K562 (cell line): ENCODE measurements at regions not wholly inside any gene's neighbourhood (a gene's known extent, or its start where the extent isn't known, plus 50 kb on each side); places are given as distances from the start of the nearest gene placed in this dataset.

Source experiments
- ATAC-seq: fragments of 200-7000 bp; cut with Tn5 transposase; 3 replicates; pipeline ENCODE4 v1.9.1; 2020; ENCODE audit warnings: moderate library complexity
- BruUV-seq: library from RNA; stranded (reverse); fragments of 400-500 nt; replicated peaks from 2 replicates; lab custom pipeline; 2021; lab: Mats Ljungman, UMichigan
- CTCF ChIA-PET: fragments of 300-600 bp; formaldehyde crosslinking; extraction: SDS; loops from one replicate; lab custom pipeline; 2021; ENCODE audit warnings: low intra/inter-chr PET ratio; lab: Yijun Ruan, JAX
- POLR2A ChIA-PET: fragments of 300-600, 350-650 bp; sonication (Branson Sonifier 250); formaldehyde crosslinking; extraction: SDS; loops from one replicate; lab custom pipeline; 2021; ENCODE audit warnings: antibody characterized with exemption, inconsistent platforms; lab: Yijun Ruan, JAX
- DNase-seq, 4 experiments: peaks; one replicate each; pipeline versions ENCODE4 v3.0.0 to v3.0.0-alpha.2; 2011 to 2018; ENCODE audit warnings: low spot score in 3 of 4, mixed read lengths in 3 of 4; ENCODE audit errors: extremely low read depth in 1 of 4
- FAIRE-seq: peaks from 2 replicates; lab custom pipeline; 2011; peaks lifted over from hg19 to GRCh38; lab: Jason Lieb, UNC
- H2AFZ ChIP-seq: 2 replicates; pipeline ENCODE4 v1.6.0; 2011; ENCODE audit warnings: low read depth, low read length, control low read depth, inconsistent platforms
- H3K27ac ChIP-seq: fragments of 200-600 bp; 3 replicates; pipeline ENCODE4 v1.8.0; 2011; ENCODE audit warnings: low read depth, mild to moderate bottlenecking, control low read depth, inconsistent platforms, low read length, moderate library complexity, mixed read lengths; ENCODE audit errors: extremely low read depth
- H3K27me3 ChIP-seq, 2 experiments: fragments of 300-600 bp in 1 of 2; 2 replicates in 1 of 2; 3 replicates in 1 of 2; pipeline versions ENCODE4 v1.6.0 to v1.8.0; 2011; ENCODE audit warnings: inconsistent platforms in 2 of 2, low read length in 2 of 2, mild to moderate bottlenecking in 1 of 2, mixed read lengths in 1 of 2, moderate library complexity in 1 of 2; ENCODE audit not compliant: control insufficient read depth in 2 of 2, insufficient read depth in 2 of 2
- H3K36me3 ChIP-seq: fragments of 300-600 bp; 3 replicates; pipeline ENCODE4 v1.8.0; 2011; ENCODE audit warnings: mild to moderate bottlenecking, low read length, inconsistent platforms; ENCODE audit not compliant: control insufficient read depth, insufficient read depth
- H3K4me1 ChIP-seq, 2 experiments: fragments of 200-600 bp in 1 of 2; replicated peaks in 1 of 2; 2 replicates in 1 of 2; 3 replicates in 1 of 2; pipeline versions ENCODE4 v1.5.1 to v1.8.0; 2011; ENCODE audit warnings: inconsistent platforms in 2 of 2, low read length in 2 of 2, mild to moderate bottlenecking in 1 of 2, mixed read lengths in 1 of 2, moderate library complexity in 1 of 2; ENCODE audit not compliant: control insufficient read depth in 2 of 2, insufficient read depth in 2 of 2
- H3K4me2 ChIP-seq: 2 replicates; pipeline ENCODE4 v1.6.1; 2011; ENCODE audit warnings: low read length, control low read depth, inconsistent platforms, mixed read lengths; ENCODE audit not compliant: insufficient read depth
- H3K4me3 ChIP-seq: fragments of 200-600 bp; sonication (generic), shearing (Covaris generic); 2 replicates; pipeline ENCODE4 v1.5.1; 2016; ENCODE audit warnings: control low read depth, inconsistent platforms
- H3K79me2 ChIP-seq: fragments of 200-600 bp; 3 replicates; pipeline ENCODE4 v1.8.0; 2011; ENCODE audit warnings: low read length, inconsistent platforms; ENCODE audit not compliant: control insufficient read depth, insufficient read depth
- H3K9ac ChIP-seq, 2 experiments: 2 replicates each; pipeline versions ENCODE4 v1.6.0 to v1.6.1; 2011; ENCODE audit warnings: low read depth in 2 of 2, low read length in 2 of 2, control low read depth in 1 of 2, inconsistent platforms in 1 of 2, mild to moderate bottlenecking in 1 of 2, mixed read lengths in 1 of 2; ENCODE audit not compliant: insufficient read depth in 1 of 2
- H3K9me1 ChIP-seq: one replicate; pipeline ENCODE4 v1.6.0; 2011; ENCODE audit warnings: inconsistent platforms, mild to moderate bottlenecking, low read length, moderate library complexity; ENCODE audit not compliant: control insufficient read depth, insufficient read depth
- H3K9me3 ChIP-seq: replicated peaks from 2 replicates; pipeline ENCODE4 v1.5.1; 2011; ENCODE audit warnings: low read depth, low read length, inconsistent platforms; ENCODE audit not compliant: control insufficient read depth, insufficient read depth
- H4K20me1 ChIP-seq: replicated peaks from 2 replicates; pipeline ENCODE4 v1.6.1; 2011; ENCODE audit warnings: low read length, inconsistent platforms, mixed read lengths; ENCODE audit not compliant: control insufficient read depth, insufficient read depth
- CEBPG ChIP-seq, 3 experiments: fragments of 200-800 bp in 1 of 3; sonication (Bioruptor generic) in 1 of 3; sonication (generic) in 1 of 3; formaldehyde crosslinking in 1 of 3; IDR thresholded peaks in 2 of 3; conservative IDR thresholded peaks in 1 of 3; 2 replicates each; pipeline versions ENCODE4 v1.6.1 to v1.8.0; 2016 to 2022; ENCODE audit warnings: missing compliant biosample characterization in 2 of 3, missing genetic modification characterization in 2 of 3, mild to moderate bottlenecking in 1 of 3, missing genetic modification reagents in 1 of 3
- DNMT1 ChIP-seq: fragments of 450-650 bp; IDR thresholded peaks from 2 replicates; pipeline ENCODE4 v1.6.1; 2016; ENCODE audit warnings: antibody characterized with exemption, mild to moderate bottlenecking
- ELF4 ChIP-seq: fragments of 450-650 bp; formaldehyde crosslinking; IDR thresholded peaks from 2 replicates; pipeline ENCODE4 v1.4.0; 2022; ENCODE audit warnings: missing genetic modification characterization
- ESRRB ChIP-seq: fragments of 250-450 bp; sonication (Bioruptor Pico); IDR thresholded peaks from 2 replicates; pipeline ENCODE4 v1.5.0; 2020; ENCODE audit warnings: mild to moderate bottlenecking, moderate library complexity, borderline replicate concordance
- ETS2 ChIP-seq: IDR thresholded peaks from 2 replicates; pipeline ENCODE4 v1.6.1; 2016; ENCODE audit warnings: borderline replicate concordance, missing genetic modification characterization, mild to moderate bottlenecking, moderate library complexity, missing compliant biosample characterization; ENCODE audit not compliant: poor library complexity, severe bottlenecking
- FOXM1 ChIP-seq, 2 experiments: fragments of 450-650 bp in 1 of 2; sonication (generic) in 1 of 2; formaldehyde crosslinking in 1 of 2; IDR thresholded peaks; 2 replicates each; pipeline versions ENCODE4 v1.6.1 to v1.9.0; 2017 to 2022; ENCODE audit warnings: low read depth in 2 of 2, mild to moderate bottlenecking in 2 of 2, missing genetic modification reagents in 1 of 2, moderate library complexity in 1 of 2
- GTF2A2 ChIP-seq: IDR thresholded peaks from 2 replicates; pipeline ENCODE4 v1.6.1; 2016; ENCODE audit warnings: mild to moderate bottlenecking, missing genetic modification characterization, missing compliant biosample characterization
- KDM5B ChIP-seq: fragments of 200-600 bp; sonication (generic); IDR thresholded peaks from 2 replicates; pipeline ENCODE4 v1.6.1; 2012; ENCODE audit warnings: low read depth, mild to moderate bottlenecking, moderate library complexity, low read length, control low read depth, inconsistent platforms; ENCODE audit not compliant: insufficient replicate concordance
- MCM3 ChIP-seq: fragments of 450-650 bp; IDR thresholded peaks from 2 replicates; pipeline ENCODE4 v1.6.1; 2016
- MED1 ChIP-seq: sonication (generic); formaldehyde crosslinking; IDR thresholded peaks from 2 replicates; pipeline ENCODE4 v1.8.1; 2023; ENCODE audit warnings: missing genetic modification reagents, borderline replicate concordance
- MXI1 ChIP-seq: IDR thresholded peaks from 2 replicates; pipeline ENCODE4 v1.6.1; 2011; ENCODE audit warnings: low read depth, mild to moderate bottlenecking, improper control_type of control experiment, low read length
- NR2F6 ChIP-seq: fragments of 450-650 bp; formaldehyde crosslinking; IDR thresholded peaks from 2 replicates; pipeline ENCODE4 v1.4.0; 2020; ENCODE audit warnings: mild to moderate bottlenecking
- POLR3G ChIP-seq: IDR thresholded peaks from 2 replicates; pipeline ENCODE4 v1.6.1; 2011; ENCODE audit not compliant: insufficient read length, insufficient replicate concordance; ENCODE audit errors: extremely low read depth
- PTRF ChIP-seq: fragments of 450-650 bp; IDR thresholded peaks from 2 replicates; pipeline ENCODE4 v1.6.1; 2016; ENCODE audit warnings: mild to moderate bottlenecking, missing genetic modification characterization, missing compliant biosample characterization
- SFPQ ChIP-seq: fragments of 200-400 bp; formaldehyde crosslinking; IDR thresholded peaks from 2 replicates; pipeline ENCODE4 v1.6.1; 2017; ENCODE audit warnings: mild to moderate bottlenecking, low read depth, low read length, moderate library complexity
- ZNF121 ChIP-seq: sonication (generic); formaldehyde crosslinking; conservative IDR thresholded peaks from 2 replicates; pipeline ENCODE4 v1.8.0; 2022; ENCODE audit warnings: missing genetic modification reagents
- ZNF165 ChIP-seq: fragments of 250-450 bp; sonication (Bioruptor Pico); IDR thresholded peaks from 2 replicates; pipeline ENCODE4 v1.4.0; 2020; ENCODE audit warnings: borderline replicate concordance
- ZNF253 ChIP-seq: fragments of 250-450 bp; sonication (Bioruptor Pico); conservative IDR thresholded peaks from 2 replicates; pipeline ENCODE4 v1.6.1; 2021; ENCODE audit warnings: mild to moderate bottlenecking
- WGBS: fragments of 100-300 bp; shearing (Covaris generic); methylation state at CpG from one replicate; pipeline ENCODE4 v1.1.6; 2016; ENCODE audit warnings: low coverage, mixed read lengths; ENCODE audit not compliant: insufficient coverage; ENCODE audit errors: missing lambda C conversion rate; 5-methylcytosine and 5-hydroxymethylcytosine counted together
- in situ Hi-C: fragments of 300-500 bp; cut with MboI; formaldehyde crosslinking; loops from 4 replicates; pipeline ENCODE4 v1.15.0; 2018; ENCODE audit warnings: inconsistent platforms, mixed read lengths
- intact Hi-C: fragments of 100-400 bp; cut with micrococcal nuclease; formaldehyde crosslinking; loops from 2 replicates; pipeline ENCODE4 v1.14.2; 2022
- TF ChIP-seq, protein P1 (sequence below): fragments of 200-800 bp; sonication (Bioruptor generic); IDR thresholded peaks from 2 replicates; pipeline ENCODE4 v1.6.1; 2017; ENCODE audit warnings: missing genetic modification characterization, missing compliant biosample characterization

DNA sequence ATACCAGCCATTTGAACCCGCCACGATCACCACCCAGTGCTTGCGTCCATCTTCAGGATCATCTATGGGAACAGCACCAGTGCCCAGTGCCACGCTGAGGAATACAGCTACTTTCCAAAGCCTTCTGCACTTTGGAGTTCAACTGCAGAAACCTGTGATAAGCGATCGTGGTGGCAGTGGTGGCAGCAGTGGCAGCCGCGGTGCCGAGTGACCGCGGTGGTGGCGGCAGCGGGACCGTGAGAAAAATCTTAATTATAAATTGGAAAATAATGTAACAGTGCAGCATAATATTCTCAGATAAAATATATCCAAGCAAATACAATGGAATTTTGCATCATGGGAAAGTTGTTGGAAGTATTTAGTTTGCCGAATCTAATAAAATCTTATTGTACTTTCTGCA is 2270.9 kb downstream of the PCDH9 start (continued):
- TF ChIP-seq, protein P1, sequence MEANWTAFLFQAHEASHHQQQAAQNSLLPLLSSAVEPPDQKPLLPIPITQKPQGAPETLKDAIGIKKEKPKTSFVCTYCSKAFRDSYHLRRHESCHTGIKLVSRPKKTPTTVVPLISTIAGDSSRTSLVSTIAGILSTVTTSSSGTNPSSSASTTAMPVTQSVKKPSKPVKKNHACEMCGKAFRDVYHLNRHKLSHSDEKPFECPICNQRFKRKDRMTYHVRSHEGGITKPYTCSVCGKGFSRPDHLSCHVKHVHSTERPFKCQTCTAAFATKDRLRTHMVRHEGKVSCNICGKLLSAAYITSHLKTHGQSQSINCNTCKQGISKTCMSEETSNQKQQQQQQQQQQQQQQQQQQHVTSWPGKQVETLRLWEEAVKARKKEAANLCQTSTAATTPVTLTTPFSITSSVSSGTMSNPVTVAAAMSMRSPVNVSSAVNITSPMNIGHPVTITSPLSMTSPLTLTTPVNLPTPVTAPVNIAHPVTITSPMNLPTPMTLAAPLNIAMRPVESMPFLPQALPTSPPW (CRISPR knock-in tag): no peak
- TF ChIP-seq ZNF253 (CRISPR knock-in tag): no peak

- Histone ChIP-seq H3K79me2 (no peaks in the 10 kb centered on the region), H3K27me3 (no peaks in the 10 kb centered on the region), H3K4me3 (no peak overlapping the region), H3K4me1 (no peaks in the 10 kb centered on the region), H3K9ac (no peak overlapping the region), H3K9me1 (no peaks in the 10 kb centered on the region), H4K20me1 (no peaks in the 10 kb centered on the region), H3K27ac (no peak overlapping the region), H2AFZ (no peak overlapping the region), H3K9me3 (no peaks in the 10 kb centered on the region), H3K36me3 (no peaks in the 10 kb centered on the region), H3K4me2 (no peak overlapping the region)
- ATAC-seq: no peak
- CTCF ChIA-PET: no interaction called here
- in situ Hi-C loops: no loop called here
- BruUV-seq: no TSS peak
- DNase-seq: no peak
- no peak for FAIRE-seq
- POLR2A ChIA-PET: no interaction called here
- 2% methylated on average over 11 of the region's 16 CpGs for WGBS
- intact Hi-C loops: no loop called here
- TF ChIP-seq SFPQ: no peak
- TF ChIP-seq ZNF165 (CRISPR knock-in tag): no peak
- no peak for TF ChIP-seq ESRRB (CRISPR knock-in tag)
- TF ChIP-seq MCM3: no peak
- no peak for TF ChIP-seq ZNF121
- no peak for TF ChIP-seq POLR3G
- TF ChIP-seq MED1: no peak
- TF ChIP-seq GTF2A2 (tag): no peak
- TF ChIP-seq NR2F6: no peak
- TF ChIP-seq DNMT1: no peak
- TF ChIP-seq PTRF: no peak
- TF ChIP-seq KDM5B: no peak
- TF ChIP-seq ELF4 (CRISPR knock-in tag): no peak
- no peak for TF ChIP-seq FOXM1 (IDR thresholded peaks at IDR 0.05; ENCODE audit: low read depth)
- TF ChIP-seq FOXM1 (CRISPR knock-in tag; IDR thresholded peaks at IDR 0.05; ENCODE audit: low read depth): no peak
- no peak for TF ChIP-seq ETS2 (tag)
- TF ChIP-seq CEBPG (CRISPR knock-in tag; IDR thresholded peaks at IDR 0.05): no peak
- TF ChIP-seq CEBPG (tag; conservative IDR thresholded peaks at IDR 0.05 in 1 of 2, IDR thresholded peaks at IDR 0.05 in 1 of 2): no peak
- no peak for TF ChIP-seq MXI1
Observed at GRCh38 chr13:64958106-64958505, 2272.0 kb downstream of the PCDH9 start.
